HEK293T (cell line): ENCODE measurements at regions not wholly inside any gene's neighbourhood (a gene's known extent, or its start where the extent isn't known, plus 50 kb on each side); places are given as distances from the start of the nearest gene placed in this dataset.

Experiments
- CTCF ChIA-PET: fragments of 350-600 bp; formaldehyde crosslinking; extraction: SDS; loops from one replicate; lab custom pipeline; 2021; ENCODE audit warnings: antibody characterized with exemption, inconsistent platforms; lab: Yijun Ruan, JAX
- POLR2A ChIA-PET: fragments of 350-600 bp; formaldehyde crosslinking; extraction: SDS; loops from one replicate; lab custom pipeline; 2020; ENCODE audit warnings: antibody characterized with exemption, inconsistent platforms; lab: Yijun Ruan, JAX
- DNase-seq: peaks from one replicate; pipeline ENCODE4 v3.0.0; 2012; ENCODE audit warnings: mixed read lengths; ENCODE audit errors: extremely low spot score
- ARNT ChIP-seq: fragments of 450-650 bp; IDR thresholded peaks from 2 replicates; pipeline ENCODE4 v1.6.1; 2017; ENCODE audit warnings: mild to moderate bottlenecking
- BHLHE40 ChIP-seq: fragments of 450-650 bp; IDR thresholded peaks from 2 replicates; pipeline ENCODE4 v1.6.1; 2016; ENCODE audit warnings: mild to moderate bottlenecking, moderate library complexity, borderline replicate concordance
- CTBP1 ChIP-seq: fragments of 450-650 bp; IDR thresholded peaks from 2 replicates; pipeline ENCODE4 v1.6.1; 2016; ENCODE audit warnings: borderline replicate concordance
- ELF4 ChIP-seq: fragments of 450-650 bp; IDR thresholded peaks from 2 replicates; pipeline ENCODE4 v1.6.1; 2017; ENCODE audit warnings: antibody characterized with exemption
- FOXA1 ChIP-seq: fragments of 450-650 bp; IDR thresholded peaks from 2 replicates; pipeline ENCODE4 v1.6.1; 2016; ENCODE audit warnings: mild to moderate bottlenecking
- FOXK2 ChIP-seq: fragments of 450-650 bp; IDR thresholded peaks from 2 replicates; pipeline ENCODE4 v1.6.1; 2016; ENCODE audit warnings: mild to moderate bottlenecking
- FOXM1 ChIP-seq: fragments of 450-650 bp; IDR thresholded peaks from 2 replicates; pipeline ENCODE4 v1.6.1; 2017; ENCODE audit warnings: mild to moderate bottlenecking, borderline replicate concordance
- HDGF ChIP-seq: fragments of 450-650 bp; IDR thresholded peaks from 2 replicates; pipeline ENCODE4 v1.6.1; 2017; ENCODE audit warnings: antibody characterized with exemption, borderline replicate concordance
- LEF1 ChIP-seq: fragments of 450-650 bp; IDR thresholded peaks from 2 replicates; pipeline ENCODE4 v1.6.1; 2017; ENCODE audit warnings: mild to moderate bottlenecking, borderline replicate concordance
- NFRKB ChIP-seq: fragments of 450-650 bp; IDR thresholded peaks from 2 replicates; pipeline ENCODE4 v1.6.1; 2016; ENCODE audit warnings: mild to moderate bottlenecking, moderate library complexity
- SP1 ChIP-seq: fragments of 450-650 bp; IDR thresholded peaks from 2 replicates; pipeline ENCODE4 v1.6.1; 2017
- SUZ12 ChIP-seq: fragments of 450-650 bp; IDR thresholded peaks from 2 replicates; pipeline ENCODE4 v1.6.1; 2016; ENCODE audit warnings: mild to moderate bottlenecking
- TARDBP ChIP-seq: fragments of 450-650 bp; IDR thresholded peaks from 2 replicates; pipeline ENCODE4 v1.6.1; 2016
- ZNF384 ChIP-seq: fragments of 450-650 bp; IDR thresholded peaks from 2 replicates; pipeline ENCODE4 v1.6.1; 2016
- TF ChIP-seq, protein P1 (sequence below): fragments of 450-650 bp; IDR thresholded peaks from 2 replicates; pipeline ENCODE4 v1.6.1; 2016

GRCh38 chr10:35696392-35697287 lies 54.5 kb upstream of the FZD8 start:
- CTCF ChIA-PET, result no interaction called here
- no peak for DNase-seq
- TF ChIP-seq ZNF384 (no peak), CTBP1 (no peak), ARNT (no peak), FOXA1 (no peak), BHLHE40 (no peak), SUZ12 (no peak), FOXM1 (no peak), LEF1 (no peak), HDGF (no peak), SP1 (no peak), ELF4 (no peak), TARDBP (no peak), FOXK2 (no peak)
- POLR2A ChIA-PET, result interaction anchor here (0.6 kb wide), 1 partner anchor 134 kb away, joined by 3 read pairs; no protein-coding TSS in a partner anchor

DNA sequence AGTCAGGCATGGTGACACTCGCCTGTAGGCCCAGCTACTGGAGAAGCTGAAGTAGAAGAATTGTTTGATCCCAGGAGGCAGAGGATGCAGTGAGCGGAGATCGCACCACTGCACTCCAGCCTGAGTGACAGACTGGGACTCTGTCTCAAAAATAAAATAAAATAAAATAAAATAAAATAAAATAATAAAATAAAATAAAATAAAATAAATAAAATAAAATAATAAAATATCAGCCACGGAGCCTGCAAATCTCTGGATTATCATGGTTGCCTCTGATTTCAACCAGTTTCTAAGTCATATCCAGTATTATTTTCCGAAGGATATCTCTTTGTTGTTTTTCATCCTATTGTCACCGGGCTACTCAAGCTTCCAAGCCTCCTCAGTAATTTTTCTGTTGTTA lies 51.7 kb upstream of the FZD8 start:
- TF ChIP-seq LEF1 (no peak), BHLHE40 (no peak), SUZ12 (no peak), ARNT (no peak), ZNF384 (no peak), SP1 (no peak), ELF4 (no peak), HDGF (no peak), NFRKB (no peak), CTBP1 (no peak), FOXA1 (no peak)
- TF ChIP-seq, protein P1, sequence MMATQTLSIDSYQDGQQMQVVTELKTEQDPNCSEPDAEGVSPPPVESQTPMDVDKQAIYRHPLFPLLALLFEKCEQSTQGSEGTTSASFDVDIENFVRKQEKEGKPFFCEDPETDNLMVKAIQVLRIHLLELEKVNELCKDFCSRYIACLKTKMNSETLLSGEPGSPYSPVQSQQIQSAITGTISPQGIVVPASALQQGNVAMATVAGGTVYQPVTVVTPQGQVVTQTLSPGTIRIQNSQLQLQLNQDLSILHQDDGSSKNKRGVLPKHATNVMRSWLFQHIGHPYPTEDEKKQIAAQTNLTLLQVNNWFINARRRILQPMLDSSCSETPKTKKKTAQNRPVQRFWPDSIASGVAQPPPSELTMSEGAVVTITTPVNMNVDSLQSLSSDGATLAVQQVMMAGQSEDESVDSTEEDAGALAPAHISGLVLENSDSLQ, result no peak
- ChIA-PET POLR2A (no interaction called here), CTCF (no interaction called here)
- DNase-seq, result no peak
